Inferior parietal cortex (tissue), 1 donor: ENCODE measurements at regions not wholly inside any gene's neighbourhood (a gene's known extent, or its start where the extent isn't known, plus 50 kb on each side); places are given as distances from the start of the nearest gene placed in this dataset.

ENCODE experiments used
- DNase-seq: peaks from one replicate; pipeline ENCODE4 v3.0.0-alpha.2; 2016; ENCODE audit errors: extremely low spot score

DNA sequence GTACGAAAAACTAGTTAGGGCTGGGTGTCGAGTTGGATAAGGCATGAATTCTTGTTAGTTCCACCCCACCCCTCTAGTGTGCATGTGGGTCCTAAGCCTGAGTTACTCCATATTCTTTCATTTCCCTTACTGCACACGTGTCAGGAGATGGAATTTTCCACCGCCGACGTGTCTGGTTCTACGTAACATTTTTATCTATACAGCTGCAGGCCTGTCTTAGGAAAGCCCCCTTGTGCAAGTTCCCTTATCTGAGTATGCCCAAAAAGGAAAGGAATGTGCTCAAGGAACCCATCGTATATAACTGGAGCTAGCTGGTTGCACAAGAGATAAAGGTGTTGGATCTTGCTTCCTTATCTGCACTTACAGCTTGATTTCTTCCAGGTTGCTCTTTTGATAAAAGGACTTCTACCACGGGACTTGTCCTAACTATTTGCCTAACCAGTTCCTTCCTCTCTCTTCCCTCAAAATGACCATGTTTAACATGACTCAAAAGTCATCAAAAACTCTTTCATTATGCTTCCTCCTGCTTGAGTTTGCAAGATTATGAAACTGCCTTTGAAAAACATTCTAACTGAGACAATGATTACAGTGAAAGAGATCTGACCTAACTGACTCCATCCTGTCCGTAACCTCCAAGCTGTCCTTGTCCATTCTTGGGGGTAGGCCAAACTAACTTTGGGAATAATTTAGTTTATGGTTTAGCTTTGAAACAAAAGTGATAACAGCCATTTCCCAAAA, 181.4 kb downstream of the AKR1D1 start:
- peak; percentile 17 for DNase-seq

DNA sequence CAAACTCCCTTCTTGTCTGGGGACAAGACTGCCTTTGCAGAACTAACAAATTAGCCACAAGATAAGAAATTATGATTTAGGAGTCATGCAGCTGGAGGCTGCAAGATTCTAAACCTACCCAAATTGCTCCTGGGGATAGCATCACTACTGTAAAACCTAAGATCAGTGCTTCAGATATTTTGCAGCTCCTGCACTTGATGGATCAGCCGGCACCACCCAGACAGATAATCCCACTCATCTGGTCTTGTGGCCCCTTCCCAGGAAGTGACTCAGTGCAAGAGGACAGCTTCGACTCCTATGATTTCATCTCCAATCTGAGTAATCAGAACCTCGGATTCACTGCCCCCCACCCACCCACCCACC, 181.9 kb downstream of the AKR1D1 start:
- no peak for DNase-seq

DNA sequence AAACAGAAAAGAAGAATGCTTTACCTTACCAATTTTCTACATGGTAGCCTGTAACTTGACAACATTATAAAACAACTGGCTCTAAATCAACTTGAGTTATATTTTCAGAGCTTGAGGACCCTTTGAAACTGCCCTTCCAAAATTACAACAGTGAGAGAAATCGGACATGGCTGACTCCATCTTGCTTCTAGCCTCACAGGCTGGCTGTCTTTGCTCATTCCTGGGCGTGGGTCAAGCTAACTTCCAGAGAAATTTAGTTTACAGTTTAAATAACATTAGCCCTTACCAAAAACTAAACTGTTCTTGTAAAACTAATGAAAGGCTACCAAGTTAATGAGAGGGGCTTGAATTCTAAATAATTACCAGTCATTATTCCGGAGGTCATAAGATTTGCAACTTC, 183.4 kb downstream of the AKR1D1 start:
- DNase-seq = no peak

DNA sequence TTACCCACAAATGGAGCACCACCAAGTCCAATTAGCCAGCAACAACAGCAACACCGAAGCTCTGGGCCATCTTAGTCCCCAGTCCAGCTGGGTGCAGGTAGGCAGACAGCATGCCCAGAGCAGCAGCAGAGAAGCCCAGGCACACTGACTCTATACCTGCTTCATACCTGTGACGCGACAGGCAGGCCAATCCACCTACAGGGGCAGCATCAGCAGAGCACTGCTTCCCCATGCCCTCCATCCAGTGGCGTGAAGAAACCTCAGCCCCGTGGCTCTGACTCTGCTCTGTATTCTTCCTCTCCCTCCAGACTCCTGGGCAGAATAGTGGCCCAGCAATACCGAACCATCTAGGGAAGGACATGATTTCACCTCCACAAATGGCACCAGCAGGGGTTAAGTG, 191.7 kb downstream of the AKR1D1 start:
- DNase-seq = no peak

DNA sequence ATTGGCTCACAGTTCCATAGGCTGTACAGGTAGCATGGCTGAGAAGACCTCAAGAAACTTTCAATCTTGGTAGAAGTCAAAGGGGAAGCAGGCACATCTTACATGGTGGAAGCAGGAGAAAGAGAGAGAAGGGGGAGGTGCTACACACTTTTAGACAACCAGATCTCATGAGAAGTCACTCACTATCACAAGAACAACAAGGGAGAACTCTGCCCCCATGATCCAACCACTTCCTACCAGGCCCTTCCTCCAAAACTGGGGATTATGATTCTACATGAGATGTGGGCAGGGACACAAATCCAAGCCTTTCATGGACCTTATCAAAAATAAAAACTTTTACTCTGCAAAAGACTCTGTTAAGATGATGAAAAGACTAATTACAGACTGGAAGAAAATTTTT, 183.2 kb upstream of the TRIM24 start:
- DNase-seq = no peak

DNA sequence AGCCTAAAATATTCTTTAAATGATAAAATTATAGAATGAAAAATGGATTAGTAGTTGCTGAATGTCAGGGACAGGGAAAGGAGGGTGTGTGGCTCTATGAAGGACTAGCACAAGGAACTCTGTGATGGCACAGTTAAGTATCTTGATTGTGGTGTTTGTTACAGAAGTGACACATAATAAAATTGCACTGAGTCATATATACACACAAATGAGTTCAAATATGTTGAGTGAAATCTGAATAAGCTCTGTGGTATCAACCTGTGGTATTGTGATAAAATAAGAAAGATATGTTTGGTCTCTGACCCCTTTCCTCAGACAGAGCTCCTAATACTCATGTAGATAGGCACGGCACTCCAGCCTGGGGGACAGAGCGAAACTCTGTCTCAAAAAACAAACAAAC, 181.5 kb upstream of the TRIM24 start:
- no peak for DNase-seq

DNA sequence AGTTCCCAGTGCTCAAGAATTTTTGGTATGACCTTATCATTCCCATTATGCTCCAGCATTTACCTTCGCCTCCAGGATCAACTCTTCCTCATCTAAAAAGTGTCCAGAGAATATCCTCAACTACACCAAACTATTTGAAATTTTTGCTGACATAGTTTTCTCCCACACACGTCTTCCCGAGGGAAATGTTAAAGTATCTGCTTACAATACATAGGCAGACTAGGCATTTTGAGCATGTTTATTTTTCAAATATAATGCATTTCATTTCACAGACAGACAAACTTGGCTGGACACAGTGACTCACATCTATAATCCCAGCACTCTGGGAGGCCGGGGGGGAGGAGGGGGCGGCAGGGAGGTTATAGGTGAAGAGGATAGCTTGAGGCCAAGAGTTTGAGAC, 177.1 kb upstream of the TRIM24 start:
- DNase-seq = no peak

DNA sequence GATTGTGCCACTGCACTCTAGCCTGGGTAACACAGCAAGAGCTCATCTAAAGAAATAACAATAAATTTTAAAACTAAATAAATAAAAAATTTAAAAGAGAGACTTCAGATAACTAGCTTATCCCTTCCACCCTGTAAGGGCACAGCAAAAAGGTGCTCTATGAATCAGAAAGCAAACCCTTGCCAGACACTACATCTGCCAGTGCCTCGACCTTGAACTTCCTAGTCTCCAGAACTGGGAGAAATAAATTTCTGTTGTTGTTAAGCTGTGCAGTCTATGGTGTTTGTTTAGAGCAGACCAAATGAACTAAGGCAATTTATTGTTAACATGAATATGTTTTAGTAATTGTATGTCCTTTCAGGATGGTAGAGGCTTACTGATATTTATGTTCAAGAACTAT, 174.9 kb upstream of the TRIM24 start:
- DNase-seq = no peak

DNA sequence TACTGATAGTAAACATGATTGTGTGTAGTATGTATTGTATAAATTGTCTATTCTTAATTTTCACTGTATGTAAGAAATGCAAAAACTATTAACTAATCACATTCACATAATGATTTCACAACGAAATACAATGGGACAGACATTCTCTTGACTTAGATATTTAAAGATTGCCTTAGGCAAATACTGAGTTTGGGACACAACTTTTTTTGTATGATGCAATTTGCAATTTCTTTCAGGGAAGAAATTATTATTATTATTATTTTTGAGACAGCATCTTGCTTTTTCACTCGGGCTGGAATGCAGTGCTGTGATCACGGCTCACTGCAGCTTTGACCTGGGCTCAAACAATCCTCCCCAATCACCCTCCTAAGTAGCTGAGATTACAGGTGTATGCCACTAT, 173.2 kb upstream of the TRIM24 start:
- no peak for DNase-seq

DNA sequence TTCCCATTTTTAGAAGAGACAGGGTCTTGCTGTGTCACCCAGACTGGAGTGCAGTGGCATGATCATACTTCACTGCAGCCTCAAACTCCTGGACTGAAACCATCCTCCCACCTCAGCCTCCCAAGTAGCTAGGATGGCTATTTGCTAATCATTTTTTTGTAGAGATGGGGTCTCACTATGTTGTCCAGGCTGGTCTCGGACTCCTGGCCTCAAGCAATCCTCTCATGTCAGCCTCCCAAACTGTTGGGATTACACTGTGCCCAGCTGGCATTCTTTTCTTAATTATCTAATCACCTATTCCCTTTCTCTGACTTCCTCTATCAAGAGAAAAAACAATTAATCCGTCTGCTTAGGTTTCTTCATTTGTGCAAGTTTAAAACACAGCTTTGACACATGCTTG, 172.5 kb upstream of the TRIM24 start:
- DNase-seq = no peak

DNA sequence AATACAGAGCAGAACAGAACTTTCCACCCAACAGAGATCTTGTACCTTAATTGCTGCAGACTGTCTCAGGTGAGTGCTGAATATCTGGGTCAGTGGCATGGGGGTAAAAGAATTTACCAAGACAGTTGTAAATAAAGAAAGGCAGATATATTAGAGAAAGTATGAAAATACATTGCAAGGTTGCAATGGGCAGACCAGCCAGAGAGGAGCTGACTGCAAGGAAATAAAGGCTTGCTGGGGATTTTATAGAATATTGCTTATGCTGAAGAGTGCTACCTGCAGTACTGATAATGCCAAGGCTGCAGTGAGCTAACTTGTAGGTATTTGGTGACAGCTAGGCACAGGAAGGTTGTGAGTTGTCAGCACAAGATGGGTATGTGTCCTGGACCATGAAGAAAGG, 171.0 kb upstream of the TRIM24 start:
- no peak for DNase-seq

DNA sequence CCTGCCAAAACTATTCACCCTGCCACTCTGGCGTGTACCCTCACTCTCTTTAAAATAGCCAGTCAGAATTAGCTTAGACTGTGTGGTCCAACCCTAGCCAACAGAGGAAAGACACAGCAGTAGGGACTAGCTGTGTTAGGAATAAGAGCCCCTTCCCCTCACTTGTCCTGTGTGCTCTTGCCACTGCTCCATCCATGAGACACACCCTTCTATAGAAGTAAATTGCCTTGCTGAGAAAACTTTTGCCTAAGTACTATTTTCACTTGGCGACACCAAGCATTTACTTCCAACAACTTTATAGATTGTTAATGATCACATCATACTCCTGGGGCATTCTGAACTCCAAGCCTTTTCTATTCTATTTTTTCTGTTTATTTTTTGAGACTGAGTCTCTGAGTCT, 170.2 kb upstream of the TRIM24 start:
- DNase-seq = no peak

DNA sequence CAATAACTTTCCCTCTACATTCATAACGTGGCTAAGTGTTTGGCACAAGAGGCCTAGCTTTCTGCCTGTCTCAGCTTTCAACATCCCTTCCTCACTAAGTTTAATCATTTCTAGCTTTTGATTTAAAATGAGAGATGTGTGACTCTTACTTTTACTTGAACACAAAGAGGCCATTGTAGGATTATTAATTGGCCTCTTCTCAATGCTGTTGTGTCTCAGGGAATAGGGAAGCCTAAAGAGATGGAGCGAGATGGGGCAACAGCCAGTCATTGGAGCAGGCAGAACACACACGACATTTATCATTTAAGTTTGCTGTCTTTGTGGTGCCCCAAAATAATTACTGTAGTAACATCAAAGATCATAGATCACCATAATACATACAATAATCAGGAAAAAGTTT, 167.1 kb upstream of the TRIM24 start:
- DNase-seq = no peak

DNA sequence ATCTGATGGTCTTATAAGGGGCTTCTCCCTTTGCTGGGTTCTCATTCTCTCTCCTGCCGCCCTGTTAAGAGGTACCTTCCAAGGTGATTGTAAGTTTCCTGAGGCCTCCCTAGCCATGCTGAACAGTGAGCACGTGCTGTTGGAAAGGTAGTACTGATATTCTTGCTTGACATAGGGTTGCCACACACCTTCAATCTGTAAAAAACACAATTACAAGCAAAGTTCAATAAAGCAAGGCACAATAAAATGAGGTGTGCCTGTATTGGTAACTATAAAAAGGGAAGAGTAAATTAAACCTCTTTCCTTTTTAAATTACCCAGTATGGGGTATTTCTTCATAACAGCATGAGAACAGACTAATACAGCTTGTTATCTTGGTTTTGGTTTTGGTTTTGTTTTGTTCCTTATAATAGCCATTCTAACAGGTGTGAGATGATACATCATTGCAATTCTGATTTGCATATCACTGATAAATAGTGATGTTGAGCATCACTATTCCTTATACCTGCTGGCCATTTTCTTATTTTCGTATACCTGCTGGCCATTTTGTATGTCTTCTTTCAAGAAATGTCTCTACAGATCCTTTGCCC, 164.9 kb upstream of the TRIM24 start:
- DNase-seq = no peak

DNA sequence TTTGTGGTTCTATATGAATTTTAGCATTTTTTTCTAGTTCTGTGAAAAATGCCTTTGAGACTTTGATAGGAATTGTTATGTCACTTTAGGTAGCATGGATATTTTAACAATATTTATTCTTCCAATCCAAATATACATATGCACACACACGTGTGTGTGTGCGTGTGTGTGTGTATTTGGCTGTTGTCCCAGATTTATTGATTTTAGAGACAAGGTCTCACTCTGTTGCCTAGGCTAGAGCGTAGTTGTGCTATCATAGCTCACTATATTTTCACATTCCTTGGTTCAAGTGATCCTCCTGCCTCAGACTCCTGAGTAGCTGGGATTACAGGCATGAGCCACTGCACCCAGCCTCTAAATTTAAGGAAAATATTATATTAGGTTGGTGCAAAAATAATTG, 162.5 kb upstream of the TRIM24 start:
- no peak for DNase-seq

DNA sequence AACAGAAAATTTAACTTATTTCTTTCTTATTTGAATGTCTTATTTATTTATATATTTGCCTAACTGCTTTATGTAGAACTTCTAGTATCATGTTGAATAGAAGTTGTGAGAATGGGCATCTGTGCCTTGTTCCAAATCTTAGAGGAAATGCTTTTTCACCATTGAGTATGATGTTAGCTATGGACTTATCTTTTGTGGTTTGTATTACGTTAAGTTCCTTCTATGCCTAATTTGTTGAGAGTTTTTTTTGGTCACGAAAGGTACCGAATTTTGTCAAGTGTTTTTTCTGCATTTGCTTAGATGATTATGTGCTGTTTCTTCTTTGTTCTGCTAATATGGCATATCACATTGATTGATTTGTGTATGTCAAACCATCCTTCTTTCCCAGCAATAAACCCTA, 161.0 kb upstream of the TRIM24 start:
- no peak for DNase-seq

DNA sequence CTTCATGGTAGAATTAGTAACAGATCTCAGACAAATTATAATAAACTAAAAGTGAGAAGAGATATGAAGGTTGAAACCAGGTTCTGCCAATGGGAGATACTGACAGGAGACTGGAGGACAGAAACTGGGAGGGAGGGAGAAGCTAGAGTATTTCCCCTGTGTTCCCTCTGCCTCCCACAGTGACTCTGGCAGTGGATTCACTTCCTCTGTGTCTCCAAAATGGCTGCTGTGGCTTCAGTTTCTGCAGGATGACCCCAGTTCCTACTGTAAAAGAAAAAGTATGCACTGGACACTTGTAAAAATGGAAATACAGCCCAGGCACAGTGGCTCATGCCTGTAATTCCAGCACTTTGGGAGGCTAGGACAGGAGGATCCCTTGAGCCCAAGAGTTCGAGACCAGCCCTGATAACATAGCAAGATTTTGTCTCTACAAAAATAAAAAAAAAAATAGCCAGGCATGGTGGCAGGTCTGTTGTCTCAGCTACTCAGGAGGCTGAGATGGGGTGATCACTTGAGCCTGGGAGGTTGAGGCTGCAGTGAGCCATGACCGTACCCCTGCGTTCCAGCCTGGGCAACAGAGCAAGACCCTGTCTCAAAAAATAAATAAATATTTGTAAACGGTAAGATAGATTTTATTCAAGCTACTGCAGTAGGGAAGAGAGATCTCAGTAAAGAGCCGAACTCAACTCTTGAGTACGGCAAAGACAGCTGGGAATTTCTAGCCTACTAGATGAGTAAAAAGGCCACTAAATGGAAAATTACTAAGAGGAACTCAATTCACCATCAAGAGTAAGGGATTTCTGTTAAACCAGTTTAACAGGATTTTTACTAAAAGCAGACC, 156.6 kb upstream of the TRIM24 start:
- DNase-seq = no peak

DNA sequence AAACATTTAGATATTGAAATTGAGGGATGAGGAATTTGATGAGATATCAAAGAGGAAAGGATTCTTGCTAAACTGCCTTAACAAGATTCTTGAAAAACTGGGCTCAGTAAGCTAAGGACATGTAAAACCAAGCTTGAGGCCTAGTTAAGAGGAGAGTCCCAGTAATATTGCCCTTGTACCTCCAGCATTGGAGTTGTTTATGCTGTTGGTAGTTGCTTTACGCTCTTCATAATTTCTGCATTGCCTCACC, 156.1 kb upstream of the TRIM24 start:
- no peak for DNase-seq

DNA sequence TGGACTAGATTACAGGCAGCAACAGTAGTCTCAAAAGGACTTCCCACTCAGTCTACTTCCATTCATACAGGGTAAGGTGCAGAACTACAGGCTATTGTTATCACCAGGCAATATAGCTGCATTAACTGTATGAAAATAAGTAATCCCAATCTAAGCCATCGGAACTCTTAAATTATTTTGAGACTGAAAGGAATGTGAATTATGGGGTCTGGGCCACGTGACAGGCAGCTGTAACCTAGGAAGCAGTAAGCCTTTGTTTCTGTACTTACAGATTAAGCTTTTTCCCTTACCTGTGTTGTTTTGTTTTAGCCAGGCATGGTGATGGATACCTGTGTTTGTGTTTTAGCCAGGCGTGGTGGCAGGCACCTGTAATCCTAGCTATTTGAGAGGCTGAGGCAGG, 152.4 kb upstream of the TRIM24 start:
- no peak for DNase-seq

DNA sequence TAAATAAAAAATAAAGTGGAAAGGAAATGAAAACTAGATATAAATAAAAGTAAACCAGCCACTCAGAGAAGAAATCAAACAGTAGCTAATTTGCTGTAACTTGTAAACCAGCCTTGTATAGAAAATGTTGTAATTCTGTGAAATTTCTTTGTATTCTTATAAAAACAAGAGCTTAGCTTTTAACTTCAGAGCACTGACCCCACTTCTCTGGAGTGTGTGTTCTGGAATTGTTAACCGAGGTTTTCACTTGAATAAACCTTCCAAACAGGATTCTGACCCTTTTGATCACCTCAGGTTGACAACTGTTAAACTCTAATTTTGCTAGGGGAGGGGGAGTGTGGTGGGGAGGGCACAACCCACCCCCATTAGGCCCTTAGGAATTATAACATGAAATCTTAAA, 151.9 kb upstream of the TRIM24 start:
- no peak for DNase-seq

DNA sequence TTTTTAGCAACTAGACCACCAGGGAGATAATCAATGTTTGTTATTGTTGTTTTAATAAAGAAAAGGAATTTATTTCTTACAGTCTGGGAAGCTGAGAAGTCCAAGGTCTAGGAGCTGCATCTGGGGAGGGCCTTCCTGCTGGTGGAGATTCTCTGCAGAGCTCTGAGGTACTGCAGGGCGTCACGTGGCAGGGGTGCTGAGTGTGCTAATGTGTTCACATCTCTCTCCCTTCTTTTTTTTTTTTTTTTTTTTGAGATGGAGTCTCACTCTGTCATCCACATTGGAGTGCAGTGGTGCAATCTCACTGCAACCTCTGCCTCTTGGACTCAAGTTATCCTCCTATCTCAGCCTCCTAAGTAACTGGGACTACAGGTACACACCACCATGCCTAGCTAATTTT, 150.9 kb upstream of the TRIM24 start:
- no peak for DNase-seq

DNA sequence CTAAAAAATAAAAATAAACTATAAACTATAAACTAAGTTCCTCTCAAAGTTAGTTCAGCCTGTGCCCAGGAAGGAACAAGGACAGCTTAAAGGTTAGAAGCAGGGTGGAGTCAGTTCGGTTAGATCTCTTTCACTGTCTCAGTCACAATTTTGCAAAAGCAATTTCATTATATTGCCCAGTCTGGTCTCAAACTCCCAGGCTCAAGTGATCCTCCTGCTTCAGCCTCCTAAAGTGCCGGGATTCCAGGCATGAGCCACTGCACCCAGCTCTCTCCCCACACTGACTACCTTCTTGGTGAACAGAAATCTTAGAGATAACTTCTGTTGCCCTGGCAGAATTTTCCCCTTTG, 146.3 kb upstream of the TRIM24 start:
- no peak for DNase-seq

DNA sequence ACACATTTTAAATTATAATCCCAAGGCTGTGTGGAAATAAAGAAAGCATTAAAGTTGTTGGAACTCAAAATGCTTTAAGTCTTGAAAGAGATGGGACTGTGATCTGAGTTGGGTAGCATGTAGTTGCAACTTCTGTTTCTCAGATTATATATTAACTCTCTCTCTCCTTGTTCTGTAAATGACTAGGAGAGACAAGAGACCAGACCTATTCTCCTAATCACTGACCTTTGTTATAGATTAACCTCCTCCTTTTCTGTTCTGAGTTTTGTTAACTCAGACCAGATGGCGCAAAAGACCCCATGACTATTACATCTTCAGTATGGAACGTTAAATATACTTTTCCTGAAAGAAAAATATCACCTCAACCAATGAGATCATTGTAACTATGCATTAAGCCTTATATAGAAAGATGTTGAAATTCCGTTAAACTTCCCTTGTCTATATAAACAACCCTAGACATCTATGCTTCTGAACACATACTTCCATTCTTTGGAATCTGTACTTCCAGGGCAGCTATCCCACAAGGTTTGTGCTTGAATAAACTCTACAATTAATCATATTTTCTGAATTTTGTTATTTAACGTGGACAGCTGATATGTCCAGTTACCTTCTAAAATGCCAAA, 143.5 kb upstream of the TRIM24 start:
- no peak for DNase-seq
